Epithelial cell of esophagus (primary cell): ENCODE measurements at regions not wholly inside any gene's neighbourhood (a gene's known extent, or its start where the extent isn't known, plus 50 kb on each side); places are given as distances from the start of the nearest gene placed in this dataset.

Source experiments
- DNase-seq: peaks from one replicate; pipeline ENCODE4 v3.0.0; 2010; ENCODE audit warnings: low read depth
- H3K4me3 ChIP-seq: 2 replicates; pipeline ENCODE4 v1.5.1; 2011; ENCODE audit warnings: mild to moderate bottlenecking, low read length, control low read depth
- TF ChIP-seq, protein P1 (sequence below): IDR thresholded peaks from 2 replicates; pipeline ENCODE4 v1.5.1; 2011; ENCODE audit warnings: low read depth, mild to moderate bottlenecking, low read length, control low read depth, inconsistent platforms; ENCODE audit not compliant: insufficient read depth; ENCODE audit errors: missing control alignments

DNA sequence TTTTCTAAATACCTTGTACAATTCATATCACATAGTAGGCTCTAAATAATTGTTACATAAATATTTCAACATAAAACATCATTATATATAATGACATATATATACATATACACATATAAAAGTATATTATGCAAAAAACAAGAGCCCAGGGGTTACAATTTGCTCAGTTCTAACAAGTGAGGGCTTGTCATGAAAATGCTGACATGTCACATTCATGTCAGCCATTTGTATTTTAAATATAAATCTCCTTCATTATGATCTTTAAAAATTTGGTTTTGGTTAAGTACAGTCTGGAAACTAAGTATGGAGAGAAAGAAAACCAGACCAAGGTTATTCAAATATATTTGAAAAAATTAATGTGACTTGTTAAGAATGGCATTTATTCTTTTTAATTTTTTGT lies 2745.4 kb downstream of the PCDH7 start:
- TF ChIP-seq, protein P1, sequence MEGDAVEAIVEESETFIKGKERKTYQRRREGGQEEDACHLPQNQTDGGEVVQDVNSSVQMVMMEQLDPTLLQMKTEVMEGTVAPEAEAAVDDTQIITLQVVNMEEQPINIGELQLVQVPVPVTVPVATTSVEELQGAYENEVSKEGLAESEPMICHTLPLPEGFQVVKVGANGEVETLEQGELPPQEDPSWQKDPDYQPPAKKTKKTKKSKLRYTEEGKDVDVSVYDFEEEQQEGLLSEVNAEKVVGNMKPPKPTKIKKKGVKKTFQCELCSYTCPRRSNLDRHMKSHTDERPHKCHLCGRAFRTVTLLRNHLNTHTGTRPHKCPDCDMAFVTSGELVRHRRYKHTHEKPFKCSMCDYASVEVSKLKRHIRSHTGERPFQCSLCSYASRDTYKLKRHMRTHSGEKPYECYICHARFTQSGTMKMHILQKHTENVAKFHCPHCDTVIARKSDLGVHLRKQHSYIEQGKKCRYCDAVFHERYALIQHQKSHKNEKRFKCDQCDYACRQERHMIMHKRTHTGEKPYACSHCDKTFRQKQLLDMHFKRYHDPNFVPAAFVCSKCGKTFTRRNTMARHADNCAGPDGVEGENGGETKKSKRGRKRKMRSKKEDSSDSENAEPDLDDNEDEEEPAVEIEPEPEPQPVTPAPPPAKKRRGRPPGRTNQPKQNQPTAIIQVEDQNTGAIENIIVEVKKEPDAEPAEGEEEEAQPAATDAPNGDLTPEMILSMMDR, result no peak
- H3K4me3 ChIP-seq, result no peak overlapping the region
- DNase-seq, result no peak

DNA sequence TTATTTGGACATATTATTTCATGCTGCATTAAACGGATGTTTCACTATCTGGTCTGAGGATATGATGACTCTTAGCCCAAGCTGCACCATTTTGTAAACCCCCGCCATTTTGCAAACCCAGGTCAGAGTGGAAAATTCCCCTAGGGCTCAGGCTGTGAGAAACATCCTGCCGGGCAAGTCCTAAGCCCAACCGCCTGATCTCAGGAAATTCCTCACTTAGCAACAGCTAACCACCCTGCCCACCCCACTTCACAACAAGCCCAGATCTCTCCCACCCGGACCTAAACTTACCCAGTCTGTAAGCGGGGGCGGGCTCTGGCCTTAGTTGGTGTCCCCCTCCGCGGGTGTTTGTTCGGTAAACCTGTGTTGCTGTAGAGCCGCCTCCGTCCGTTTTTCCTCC lies 2747.1 kb downstream of the PCDH7 start:
- DNase-seq, result no peak
- TF ChIP-seq, protein P1, result no peak
- H3K4me3 ChIP-seq, result no peak overlapping the region

DNA sequence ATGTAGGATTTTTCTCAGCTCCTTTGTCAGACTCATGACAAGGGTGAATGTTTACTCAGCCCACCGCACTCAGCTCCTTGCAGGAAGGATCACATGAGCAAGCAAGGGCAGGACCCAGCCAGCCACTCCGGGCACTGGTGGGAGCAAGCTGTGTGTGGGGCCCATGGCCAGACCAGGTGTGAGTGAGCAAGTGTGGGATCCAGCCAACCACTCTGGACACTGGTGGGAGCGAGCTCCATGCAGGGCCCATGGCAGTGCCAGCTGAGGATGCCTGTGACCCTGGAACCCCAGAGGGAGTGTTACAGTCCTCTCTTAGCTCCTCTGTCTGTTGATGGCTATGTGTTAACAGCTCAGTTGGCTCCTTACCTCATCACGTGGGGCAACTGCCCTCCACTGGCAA lies 2750.6 kb downstream of the PCDH7 start:
- H3K4me3 ChIP-seq, result no peak overlapping the region
- no peak for DNase-seq
- TF ChIP-seq, protein P1, result no peak

DNA sequence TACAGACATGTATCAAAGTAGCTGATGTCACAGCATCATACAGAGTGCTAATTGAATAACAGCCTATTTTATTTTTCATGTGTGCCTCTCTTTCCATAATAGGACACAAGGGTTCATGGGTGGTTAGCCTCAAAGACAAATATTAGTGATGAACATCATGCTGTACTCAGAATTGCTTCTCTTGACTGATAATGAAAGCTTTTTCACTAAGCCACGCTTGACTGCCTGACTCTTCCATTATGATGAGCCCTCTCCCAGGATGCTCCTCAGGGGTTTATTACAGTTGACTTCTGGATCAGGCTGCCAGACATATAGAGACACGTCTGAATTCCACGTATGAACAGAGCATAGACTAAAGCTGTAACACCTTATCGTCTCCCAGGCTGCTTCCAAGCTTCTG lies 2757.5 kb downstream of the PCDH7 start:
- H3K4me3 ChIP-seq, result no peak overlapping the region
- no peak for DNase-seq
- TF ChIP-seq, protein P1, result no peak

DNA sequence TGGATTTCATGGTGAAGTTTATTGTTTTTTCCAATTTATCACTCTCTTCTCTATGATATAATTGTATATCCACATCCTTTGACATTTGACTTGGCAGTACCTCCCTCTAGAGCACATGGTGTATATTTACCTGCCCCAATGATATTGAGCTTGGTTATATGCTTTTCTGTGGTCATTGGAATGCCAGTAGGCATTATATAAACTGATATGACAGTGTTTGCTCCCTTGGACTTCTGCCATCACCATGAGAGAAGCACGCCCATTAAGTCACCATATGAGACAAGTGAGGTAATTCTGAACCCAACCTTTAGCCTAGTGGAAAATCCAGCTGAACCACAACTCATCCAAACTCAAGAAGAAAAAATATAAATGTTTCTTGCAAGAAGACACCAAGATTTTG lies 2761.5 kb downstream of the ARAP2 start:
- H3K4me3 ChIP-seq, result no peak overlapping the region
- TF ChIP-seq, protein P1, result no peak
- peak; percentile 69 for DNase-seq

DNA sequence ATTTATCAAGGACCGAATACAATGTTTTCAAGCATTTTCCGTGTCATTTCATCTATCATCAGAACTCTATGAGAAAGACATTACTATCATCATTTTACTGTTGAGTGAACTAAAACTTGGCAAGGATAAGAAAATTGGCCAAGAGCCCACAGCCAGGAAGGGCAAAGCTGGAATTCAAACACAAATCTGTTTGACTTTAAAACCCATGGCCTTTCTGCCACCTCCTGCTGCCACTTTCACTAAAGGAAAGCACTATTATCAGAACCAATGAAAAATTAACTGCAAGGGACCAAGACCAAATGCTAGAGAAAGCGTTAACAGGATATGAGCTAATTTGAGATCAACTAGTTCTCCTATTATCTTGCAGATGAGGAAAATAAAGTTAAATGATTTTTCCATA lies 2759.2 kb downstream of the ARAP2 start:
- DNase-seq, result no peak
- TF ChIP-seq, protein P1, result no peak
- no peak overlapping the region for H3K4me3 ChIP-seq

DNA sequence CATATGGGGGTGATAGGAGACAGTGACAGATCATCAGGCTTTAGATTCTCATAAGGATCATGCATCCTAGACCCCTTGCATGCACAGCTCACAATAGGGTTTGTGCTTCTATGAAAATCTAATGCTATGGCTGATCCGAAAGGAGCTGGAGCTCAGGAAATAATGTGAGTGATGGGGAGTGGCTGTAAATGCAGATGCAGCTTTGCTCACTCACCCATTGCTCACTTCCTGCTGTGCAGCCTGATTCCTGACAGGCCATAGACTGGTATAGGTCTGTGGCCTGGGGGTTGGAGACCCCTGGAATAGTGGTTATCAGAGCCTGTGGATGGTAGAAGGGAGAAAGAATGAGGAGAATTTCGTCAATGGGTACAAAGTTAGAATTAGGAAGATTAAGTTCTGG lies 2751.1 kb downstream of the ARAP2 start:
- no peak overlapping the region for H3K4me3 ChIP-seq
- peak; percentile 51 for DNase-seq
- TF ChIP-seq, protein P1, result no peak
